Activated CD8-positive, alpha-beta memory T cell treated with anti-CD3 and anti-CD28 coated beads for 24 hours (primary cell): ENCODE measurements at regions not wholly inside any gene's neighbourhood (a gene's known extent, or its start where the extent isn't known, plus 50 kb on each side); places are given as distances from the start of the nearest gene placed in this dataset.
"Not testable (repeated sequence)": the region's sequence is repeated elsewhere in the genome, so short reads cannot be mapped to it uniquely, and the experiment has no call there.

ENCODE experiments used
- DNase-seq: peaks from one replicate; pipeline ENCODE4 v3.0.0-alpha.2; 2020

DNA sequence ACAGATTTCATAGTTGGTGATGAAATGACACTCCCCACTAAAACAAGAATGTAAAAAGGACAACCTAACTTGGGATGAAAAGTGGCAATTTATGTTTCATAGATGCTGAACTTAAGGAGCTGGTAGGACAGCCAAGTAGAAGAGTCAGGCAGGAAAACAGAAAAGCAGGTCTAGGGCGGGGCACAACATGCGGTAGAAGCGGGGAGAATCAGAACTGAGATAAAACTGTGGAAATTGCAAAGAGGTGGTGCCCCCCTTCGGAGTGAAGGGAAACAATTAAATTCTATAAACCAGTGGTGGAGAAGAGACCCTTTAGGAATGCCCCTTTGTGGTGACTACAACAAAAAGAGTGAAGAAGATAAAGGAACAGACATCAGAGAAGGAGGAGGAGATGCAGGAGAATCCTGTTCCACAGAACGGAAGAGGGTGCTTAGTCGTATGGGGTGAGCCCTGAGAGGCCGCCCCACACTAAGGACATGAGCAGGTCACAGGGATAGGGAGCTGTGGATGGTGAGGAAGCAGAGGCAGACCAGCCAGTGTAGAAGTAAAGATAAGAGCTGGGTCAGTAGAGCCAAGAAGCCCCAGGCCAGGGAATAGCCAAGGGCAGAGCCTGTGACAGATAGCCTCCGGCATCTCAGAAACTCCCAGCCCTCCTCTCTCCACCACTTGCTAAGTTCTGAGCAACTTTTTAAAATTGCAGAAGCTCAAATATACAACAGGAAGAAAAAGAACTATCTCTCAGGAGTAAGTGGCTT lies 100.3 kb upstream of the DOCK9 start:
- no peak for DNase-seq

DNA sequence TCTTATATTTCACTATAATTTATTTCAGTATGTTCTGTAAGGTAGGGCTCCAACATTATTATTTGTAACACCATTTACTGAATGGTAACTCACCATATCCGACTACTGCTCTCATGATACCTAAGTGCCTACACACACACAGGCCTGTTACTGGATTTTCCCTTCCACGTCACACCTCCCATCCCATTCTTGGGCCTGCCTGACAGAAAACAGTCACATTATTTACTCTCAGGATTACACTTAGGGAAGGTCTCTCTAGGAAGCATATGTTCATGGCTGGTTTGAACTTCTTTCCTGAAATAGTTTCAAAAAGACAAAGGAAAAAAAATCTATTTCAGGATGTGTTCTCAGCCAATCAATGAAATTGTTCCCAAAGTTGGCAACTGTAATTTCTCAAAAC lies 102.3 kb upstream of the DOCK9 start:
- DNase-seq: no peak

DNA sequence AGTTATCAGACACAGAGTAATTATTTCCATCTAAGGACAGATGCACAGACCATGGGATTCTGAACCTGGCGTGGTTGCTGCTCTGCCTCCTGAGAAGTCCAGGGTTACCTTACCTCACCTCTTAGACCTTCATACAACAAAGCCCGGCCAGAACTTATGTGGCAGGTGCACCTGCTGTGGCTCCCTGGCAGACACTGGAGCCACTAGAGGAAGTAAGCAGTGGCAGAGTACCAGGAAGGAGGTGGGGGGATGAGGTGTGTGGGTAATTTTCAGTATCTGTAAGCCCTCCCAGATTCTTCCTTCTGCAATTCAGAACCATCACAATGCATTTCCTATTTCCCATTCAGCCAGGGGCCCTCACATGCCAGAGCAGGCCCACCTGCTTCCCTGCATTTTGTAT lies 106.1 kb upstream of the DOCK9 start:
- DNase-seq: no peak

DNA sequence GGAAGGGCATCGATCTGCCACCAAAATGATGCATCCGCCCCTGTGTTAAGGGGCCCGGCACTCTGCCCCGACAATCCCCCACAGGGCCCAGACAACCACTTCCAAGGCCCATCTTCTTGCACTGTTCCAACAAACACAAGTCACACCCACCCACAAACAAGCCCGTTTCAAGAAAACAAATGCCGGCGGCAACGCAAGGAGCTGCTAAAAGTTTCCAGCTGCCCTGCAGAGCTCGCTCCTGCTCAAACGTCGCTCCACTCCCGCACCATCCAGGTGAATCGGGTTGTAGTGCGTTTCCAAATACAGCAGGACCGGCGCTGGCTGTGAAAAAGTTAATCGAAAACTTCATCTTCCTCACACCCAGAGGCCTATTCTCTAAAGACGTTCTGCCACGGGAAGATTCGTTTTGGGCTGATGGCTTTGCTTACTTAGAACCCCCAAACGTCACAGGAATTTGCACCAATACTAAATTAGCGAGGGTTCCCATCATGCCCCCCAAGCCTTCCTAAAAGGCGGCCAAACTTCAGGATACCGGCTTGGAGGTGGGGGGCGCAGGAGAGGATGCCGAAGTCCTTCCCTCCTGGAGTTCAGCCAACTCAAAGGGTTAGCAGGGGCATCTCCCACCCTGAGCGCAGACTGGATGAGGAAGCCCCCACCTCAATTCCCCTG lies 107.4 kb upstream of the DOCK9 start:
- DNase-seq: peak; percentile 67

DNA sequence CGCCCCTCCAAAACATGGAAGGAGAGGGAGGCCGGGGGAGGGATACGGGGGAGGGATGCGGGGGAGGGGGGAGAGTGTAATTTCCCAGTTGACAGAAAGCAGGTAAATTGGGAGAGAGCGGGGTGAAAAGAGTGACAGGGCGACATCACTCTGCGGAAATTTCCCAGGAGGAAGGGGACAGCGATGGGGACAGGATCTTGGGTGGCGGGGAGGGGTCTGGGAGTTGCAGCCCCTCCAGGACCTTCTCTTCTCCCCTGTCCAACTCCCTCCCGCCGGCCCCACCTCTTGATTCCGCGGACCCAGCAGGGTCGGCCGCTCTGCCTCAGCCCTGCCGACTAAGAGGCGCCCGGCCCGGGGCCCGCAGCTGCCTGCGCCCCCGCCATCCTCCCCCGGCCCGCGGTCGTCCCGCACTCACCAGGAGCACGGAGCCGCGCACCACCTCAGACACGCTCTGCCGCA lies 108.0 kb upstream of the DOCK9 start:
- no peak for DNase-seq

DNA sequence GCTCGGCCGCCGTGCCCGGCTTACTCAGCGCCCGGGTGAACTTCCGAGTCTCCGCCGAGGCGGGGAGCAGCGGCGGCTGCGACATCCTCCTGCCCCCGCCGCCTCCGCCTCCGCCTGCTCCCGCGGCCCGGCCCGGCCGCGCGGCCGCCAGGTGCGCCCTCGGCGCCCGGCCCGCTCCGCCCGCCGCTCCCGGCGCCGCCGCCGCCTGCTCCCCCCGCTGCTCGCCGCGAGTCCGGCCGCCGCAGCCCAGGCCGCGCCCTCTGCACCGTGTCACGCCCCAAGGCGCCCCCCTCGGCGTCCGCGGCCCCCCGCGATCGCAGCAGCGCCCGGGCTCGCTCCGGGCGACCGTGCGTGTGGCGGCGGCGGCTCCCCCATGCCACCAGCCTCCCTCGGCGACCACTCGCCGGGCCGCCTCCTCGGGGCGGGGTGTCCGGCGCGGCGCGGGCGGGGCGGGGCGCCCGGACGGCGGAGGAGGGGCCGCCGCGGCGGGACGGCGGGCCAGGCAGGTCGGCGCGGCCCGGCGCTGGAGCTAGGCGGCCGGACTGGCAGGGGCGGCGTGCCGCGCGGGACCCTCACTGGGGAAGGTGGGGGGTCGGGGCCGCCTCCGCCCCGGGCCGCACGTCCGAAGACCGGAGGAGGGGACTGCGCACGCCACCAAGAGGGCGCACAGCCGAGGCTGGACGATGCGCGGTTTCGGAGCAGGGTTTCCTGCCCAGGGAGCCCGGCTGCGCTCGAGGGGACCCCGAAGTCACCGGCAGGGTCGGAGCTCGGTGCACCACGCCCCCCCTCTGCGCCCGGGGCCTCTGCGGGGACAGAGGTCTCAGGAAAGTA lies 108.6 kb upstream of the DOCK9 start:
- peak; percentile 83 for DNase-seq

DNA sequence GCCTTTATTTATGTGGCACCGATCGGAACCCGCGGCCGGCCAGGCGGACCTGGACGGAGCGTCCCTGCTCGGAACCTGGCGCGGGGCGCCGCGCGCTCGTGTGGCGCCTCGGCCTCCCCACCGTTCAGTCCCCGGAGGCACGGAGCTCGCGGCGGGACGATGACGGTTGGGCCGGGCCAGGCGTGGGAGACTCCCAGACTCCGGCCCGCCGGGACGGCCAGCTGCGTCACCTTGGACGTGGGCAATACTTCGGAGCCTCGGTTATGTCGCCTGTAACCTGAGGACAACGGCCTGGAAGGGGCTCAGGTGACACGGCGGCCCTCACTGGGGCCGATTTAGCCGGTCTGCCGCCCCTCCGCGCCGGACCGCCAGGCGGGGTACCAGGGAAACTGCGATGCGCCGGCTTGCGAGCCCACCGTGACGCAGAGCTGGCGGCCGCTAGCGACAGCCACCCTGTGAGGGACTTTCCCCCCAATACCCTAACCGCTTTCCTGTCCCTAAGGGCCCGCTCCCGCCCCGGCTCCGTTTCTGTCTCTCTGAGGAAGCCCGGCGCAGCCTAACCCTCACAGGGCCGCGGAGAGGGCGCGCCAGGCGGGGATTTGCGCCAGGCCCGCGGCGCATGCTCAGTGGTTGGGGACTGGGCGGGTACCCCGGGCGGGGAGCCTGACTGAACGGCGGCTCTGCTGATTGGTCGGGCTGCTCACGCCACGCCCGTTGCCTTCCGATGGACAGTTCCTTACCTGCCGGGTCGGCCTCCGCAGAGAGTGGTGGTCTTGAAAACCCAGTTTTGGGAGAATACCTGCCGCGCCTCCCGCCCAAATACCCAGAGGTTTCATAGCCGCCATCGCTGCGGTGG lies 109.5 kb upstream of the DOCK9 start:
- peak; percentile 96 for DNase-seq

DNA sequence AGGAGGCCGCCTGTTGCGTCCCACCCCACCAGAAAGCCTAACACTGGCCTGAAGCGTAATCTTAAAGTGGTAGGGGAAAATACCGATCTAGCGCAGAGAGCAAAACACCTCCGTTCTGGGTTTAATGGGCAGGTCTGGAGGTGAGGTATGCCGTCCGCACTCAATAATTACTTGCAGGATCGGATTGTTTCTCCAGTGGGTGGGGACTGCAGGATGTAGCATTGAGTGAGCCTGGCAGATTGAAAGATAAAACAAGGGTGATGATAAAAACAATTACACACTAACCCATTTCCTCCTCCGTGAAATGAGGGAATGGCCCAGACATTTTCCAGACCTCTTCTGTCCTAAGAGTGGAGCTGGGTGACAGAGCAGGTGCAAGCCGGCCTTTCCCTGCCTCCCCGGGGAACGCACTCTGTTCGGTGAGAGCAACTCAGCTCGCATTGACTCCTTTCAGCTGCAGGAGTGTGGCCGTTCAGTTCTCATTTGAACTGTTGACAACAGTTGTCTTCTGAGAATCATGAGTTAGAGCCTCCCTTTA lies 110.2 kb upstream of the DOCK9 start:
- peak; percentile 63 for DNase-seq

DNA sequence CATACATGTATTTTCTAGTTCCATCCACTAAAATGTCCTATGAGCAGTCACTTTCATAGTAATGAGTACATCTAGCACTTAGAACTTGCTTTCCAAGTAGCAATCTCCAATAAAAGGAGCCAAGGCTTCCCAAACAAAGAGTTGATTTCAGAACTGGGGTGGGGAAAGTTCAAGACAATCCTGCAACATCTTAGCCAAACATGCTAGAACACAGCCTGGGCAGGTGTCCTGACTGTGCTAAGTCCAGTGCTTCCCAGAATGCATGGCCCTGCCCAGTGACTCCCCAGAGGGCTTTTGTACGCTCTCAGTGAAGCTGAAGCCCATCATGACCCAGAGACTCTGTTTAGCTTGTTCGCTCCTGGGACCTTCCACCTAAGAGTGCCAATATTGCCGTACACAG lies 106.7 kb upstream of the UBAC2 start:
- no peak for DNase-seq

DNA sequence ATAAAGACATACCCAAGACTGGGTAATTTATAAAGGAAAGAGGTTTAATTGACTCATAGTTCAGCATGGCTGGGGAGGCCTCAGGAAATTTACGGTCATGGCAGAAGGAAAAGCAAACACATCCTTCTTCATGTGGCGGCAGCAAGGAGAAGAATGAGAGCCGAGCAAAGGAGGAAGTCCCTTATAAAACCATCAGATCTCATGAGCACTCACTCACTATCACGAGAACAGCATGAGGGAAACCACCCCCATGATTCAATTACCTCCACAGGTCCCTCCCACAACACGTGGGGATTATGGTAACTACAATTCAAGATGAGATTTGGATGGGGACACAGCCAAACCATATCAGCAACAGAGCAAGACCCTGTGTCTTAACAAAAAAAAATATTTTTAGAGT lies 98.8 kb upstream of the UBAC2 start:
- not testable (repeated sequence) for DNase-seq

DNA sequence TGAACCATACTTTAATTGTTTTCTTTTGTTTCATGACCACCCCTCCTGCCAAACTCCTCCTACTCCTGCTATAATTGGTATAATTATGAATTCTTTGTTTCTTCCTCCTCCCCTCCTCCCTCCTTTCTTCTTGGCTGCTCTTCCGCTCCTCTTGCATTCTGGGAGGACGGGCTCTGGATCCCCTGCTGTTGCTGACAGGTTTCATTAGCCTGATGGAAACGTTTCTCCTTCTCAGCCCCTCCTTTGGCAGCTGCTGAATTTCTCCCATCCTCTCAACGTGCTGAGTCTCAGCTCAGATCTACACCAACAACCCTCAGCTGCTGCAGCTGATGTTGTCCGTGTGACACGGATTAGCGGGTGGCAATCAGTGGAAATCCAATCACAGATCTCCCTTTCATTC lies 97.1 kb upstream of the UBAC2 start:
- no peak for DNase-seq

DNA sequence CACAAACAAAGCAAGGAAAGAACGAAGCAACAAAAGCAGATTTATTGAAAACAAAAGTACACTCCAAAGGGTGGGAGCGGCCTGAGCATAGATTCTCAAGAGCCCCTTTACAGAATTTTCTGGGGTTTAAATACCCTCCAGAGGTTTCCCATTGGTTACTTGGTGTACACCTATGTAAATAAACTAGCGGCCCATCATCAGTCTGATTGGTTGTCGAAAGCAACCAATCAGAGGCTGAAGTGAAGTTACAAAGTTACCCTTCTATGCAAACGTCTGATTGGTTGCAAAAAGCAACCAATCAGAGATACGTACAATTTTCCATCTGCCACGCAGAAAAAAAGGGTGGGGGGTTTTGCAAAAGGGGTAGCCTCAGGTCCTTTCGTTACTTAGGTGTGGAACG lies 96.3 kb upstream of the UBAC2 start:
- DNase-seq: no peak

DNA sequence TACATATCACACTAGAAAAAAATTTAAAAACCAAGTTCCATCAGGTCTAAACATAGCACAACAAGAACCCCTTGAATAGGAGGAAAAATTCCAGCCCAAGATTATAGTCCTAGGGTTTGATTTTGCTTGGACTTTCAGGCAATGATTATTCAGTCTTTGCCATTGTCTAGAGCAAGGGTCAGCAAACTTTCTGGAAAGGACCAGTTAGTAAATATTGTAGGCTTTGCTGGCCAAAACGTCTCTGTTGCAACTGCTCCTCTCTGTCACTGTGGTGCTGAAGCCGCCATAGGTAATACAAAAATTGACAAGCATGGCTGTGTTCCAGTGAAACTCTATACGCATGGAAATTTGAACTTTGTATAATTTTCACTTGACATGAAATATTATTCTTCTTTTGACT lies 95.5 kb upstream of the UBAC2 start:
- no peak for DNase-seq

DNA sequence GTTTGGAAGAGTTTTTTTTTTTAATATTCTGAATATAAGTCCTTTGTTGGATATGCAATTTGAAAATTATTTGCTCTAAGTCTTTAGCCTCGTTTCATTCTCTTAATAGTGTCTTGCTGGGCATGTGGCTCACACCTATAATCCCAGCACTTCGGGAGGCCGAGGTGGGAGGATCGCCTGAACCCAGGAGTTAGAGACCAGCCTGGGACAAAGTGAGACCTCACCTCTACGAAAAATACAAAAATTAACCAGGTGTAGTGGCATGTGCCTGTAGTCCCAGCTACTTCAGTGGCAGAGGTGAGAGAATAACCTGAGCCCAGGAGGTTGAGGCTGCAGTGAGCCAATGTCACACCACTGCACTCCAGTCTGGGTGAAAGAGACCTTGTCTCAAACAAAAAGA lies 87.3 kb upstream of the UBAC2 start:
- no peak for DNase-seq

DNA sequence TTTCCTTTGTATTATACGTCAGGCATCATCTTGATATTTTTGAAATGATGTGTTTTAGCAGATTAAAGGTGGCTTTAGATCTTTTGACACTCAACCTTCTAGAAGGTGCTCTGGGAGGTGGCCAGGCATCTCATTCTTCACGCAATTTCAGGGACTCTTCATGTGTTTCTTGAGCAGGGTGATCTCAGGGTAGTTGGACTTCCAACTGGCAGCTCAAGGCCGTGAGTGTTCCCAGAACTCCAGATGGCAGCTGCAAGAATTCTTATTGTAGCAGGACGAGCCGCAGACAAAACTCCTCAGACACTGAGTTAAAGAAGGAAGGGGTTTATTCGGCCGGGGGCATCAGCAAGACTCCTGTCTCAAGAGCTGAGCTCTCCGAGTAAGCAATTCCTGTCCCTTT lies 82.5 kb upstream of the UBAC2 start:
- no peak for DNase-seq

DNA sequence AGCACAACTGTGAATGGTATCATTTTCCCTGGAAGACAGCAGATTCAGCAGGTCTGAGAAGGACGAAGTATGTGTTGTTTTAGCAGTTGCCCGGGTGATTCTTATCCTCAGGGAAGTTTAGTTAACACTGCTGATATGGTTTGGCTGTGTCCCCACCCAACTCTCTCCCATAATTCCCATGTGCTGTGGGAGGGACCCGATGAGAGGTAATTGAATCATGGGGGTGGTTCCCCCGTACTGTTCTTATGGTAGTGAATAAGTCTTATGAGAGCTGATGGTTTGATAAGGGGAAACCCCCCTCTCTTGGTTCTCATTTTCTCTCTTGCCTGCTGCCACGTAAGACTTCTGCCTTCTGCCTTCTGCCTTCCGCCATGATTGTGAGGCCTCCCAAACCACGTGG lies 81.0 kb upstream of the UBAC2 start:
- no peak for DNase-seq

DNA sequence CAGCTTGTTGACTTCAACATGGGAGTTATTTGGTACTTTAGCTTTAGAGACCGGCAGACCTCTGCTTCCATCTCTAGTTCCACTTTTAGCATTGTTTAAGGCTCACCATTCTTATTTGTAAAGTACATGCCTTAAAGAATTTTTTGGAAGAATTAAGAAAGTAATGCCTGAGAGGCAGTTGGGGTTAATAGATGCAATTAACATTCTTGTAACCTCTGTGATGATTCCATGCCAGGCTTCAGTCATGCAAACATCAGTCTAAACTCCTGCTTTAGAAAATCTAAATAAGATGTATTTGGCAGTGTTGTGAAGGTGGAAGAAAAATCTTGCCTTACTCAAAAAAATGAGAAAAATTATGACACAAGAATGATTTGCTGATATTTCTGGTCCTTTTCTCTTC lies 79.9 kb upstream of the UBAC2 start:
- no peak for DNase-seq

DNA sequence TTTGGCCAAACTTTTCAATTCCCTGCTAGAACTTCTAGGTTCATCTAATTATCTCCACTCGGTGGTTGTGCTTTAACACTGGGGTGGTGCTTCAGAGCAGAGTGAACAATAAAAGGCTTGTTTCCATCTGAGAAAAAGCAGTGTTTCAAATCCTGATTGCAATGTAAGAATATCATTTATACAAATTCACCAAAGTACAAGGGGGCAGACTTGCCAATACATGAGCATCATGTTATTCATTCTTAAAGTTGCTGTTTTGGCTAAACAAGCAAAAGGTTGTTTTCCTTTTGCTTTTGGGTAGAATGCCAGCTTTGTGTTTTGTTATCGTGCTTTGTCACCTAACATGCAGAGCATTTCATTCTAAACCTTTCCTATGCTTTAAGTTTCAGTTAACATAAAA lies 78.5 kb upstream of the UBAC2 start:
- no peak for DNase-seq

DNA sequence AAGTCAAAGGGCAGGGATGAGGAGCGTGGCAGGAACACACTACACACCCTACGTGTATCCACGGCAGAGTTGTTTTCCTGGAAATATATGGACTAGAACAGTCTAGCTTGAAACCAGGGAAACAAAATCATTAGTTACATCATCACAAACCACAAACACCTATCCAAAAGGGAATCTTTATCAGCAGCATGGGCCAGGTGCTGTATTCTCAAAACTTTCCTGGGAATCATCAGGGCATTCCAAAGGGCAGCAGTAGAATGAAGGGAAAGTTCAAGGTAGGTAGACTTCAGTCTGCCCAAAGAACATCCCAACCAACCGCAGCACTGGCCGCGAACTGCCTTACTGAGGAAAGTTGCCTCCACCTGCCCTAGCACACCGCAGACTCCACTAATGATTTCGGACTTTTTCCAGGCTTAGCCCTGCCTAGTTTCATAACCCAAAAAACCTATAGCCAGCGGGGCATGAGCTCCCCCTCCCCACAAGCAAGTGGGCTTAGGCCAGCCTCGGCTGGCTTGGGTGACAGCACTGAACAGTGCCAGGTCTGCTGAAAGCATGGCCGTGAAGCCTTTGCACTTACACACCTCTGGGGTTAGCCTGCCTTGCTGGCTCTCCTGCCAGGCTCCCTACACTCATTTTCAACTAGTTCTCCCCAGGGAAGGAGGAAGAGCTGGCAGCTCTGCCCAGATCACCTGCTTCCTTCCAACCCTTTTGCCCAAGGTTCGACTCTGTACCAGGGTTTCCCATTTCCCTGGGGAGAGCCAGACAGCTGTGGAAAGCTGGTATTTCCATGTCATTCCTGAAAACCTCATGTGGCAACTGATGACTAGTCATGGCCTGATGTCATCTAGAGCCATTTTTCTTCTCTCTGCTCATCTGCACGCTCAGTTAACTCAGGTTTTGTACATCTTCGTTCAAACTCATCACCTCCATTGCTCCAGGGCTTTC lies 77.3 kb upstream of the UBAC2 start:
- DNase-seq: no peak

DNA sequence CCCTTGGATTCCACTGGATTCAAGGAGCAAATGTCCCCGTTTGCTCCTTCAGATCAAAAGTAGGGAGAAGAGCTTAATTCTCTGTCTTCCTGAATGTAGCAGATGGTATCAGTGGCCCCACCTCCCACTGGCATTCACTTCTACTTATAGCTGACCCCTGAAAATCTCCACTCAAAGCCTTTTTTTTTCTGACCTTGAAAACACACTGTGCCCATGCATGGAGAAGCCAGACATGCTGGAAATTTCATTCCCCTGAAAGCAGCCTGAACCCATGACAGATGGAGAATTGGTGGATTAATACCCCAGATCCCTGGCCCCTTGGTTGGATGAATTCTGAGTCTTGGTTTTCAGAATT lies 76.6 kb upstream of the UBAC2 start:
- no peak for DNase-seq

DNA sequence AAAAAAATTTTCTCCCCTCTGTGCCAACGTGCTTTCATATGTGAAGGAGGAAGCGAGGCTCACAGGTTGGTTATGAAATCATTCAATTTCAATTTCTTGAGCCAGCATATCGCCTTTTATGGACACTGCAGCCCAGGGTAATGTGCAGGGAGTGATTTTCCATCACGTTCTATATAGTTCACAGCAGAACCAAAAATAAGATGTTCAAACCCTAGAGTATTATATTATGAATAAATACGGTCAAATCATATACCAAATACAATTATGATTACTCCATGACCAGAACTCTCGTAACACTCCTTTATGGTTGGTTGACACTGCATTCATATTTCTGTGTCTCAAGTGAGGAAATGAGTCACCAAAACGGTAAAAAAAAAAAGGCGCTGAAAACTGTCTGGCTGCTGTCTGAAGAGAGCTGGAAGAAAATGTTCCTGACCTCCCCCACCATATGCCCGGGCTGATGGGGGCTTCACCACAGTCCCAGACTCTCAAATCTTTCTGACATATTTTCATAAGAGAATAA lies 75.8 kb upstream of the UBAC2 start:
- peak; percentile 68 for DNase-seq
